ENCODE measurements at regions not wholly inside any gene's neighbourhood (a gene's known extent, or its start where the extent isn't known, plus 50 kb on each side); places are given as distances from the start of the nearest gene placed in this dataset.

DNA sequence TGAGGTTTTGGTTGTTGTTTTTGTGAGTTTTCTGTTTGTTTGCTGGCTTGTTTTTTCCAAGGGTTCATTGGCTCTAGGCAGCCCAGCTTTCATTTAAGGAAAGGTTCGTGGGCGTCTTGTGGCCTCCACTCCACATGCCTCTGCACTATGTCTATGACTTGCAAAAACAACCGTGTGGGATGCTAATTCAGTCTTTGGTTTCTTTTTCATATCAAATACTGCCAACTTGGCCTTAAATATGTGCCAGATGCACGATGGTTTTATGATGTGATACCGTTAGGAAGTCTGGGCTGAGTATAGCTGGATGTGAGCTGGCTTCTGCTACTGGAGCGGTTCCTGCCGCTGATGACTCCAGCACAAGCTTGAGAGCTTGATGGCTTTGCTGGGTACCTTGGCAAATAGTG lies 96.3 kb downstream of the BMP2 start:
- no peak for TF ChIP-seq POLR2A (IDR thresholded peaks at IDR 0.05; ENCODE audit: low read depth, low read length)
- no peak for TF ChIP-seq POLR2AphosphoS5 (IDR thresholded peaks at IDR 0.05; ENCODE audit: low read depth, low read length)
- TF ChIP-seq TAF1 (IDR thresholded peaks at IDR 0.05; ENCODE audit: low read depth, low read length): no peak
- no peak for TF ChIP-seq SPI1 (IDR thresholded peaks at IDR 0.05; ENCODE audit: low read depth, low read length)

All from GM12891 (cell line).